ENCODE measurements at regions not wholly inside any gene's neighbourhood (a gene's known extent, or its start where the extent isn't known, plus 50 kb on each side); places are given as distances from the start of the nearest gene placed in this dataset.

GRCh38 chr2:71814885-71815284 is 332.8 kb downstream of the CYP26B1 start:
- TF ChIP-seq CTCF (IDR thresholded peaks at IDR 0.05; ENCODE audit: low read depth, low read length) = no peak

GRCh38 chr2:71813807-71814470 is 333.7 kb downstream of the CYP26B1 start:
- DNase-seq (ENCODE audit: extremely low read depth, low read depth) = no peak
- no peak for TF ChIP-seq CTCF (IDR thresholded peaks at IDR 0.05; ENCODE audit: low read depth, low read length)

More at GRCh38 chr2:71814885-71815284, 332.8 kb downstream of the CYP26B1 start:
- DNase-seq (ENCODE audit: extremely low read depth, low read depth) = no peak

GRCh38 chr2:71813315-71813714 is 334.3 kb downstream of the CYP26B1 start:
- TF ChIP-seq CTCF (IDR thresholded peaks at IDR 0.05; ENCODE audit: low read depth, low read length) = no peak
- no peak for DNase-seq (ENCODE audit: extremely low read depth, low read depth)

- no peak for DNase-seq (ENCODE audit: extremely low read depth, low read depth)
- no peak for TF ChIP-seq CTCF (IDR thresholded peaks at IDR 0.05; ENCODE audit: low read depth, low read length)
Measured at GRCh38 chr2:71812736-71813135, 334.9 kb downstream of the CYP26B1 start.

GRCh38 chr2:71811726-71812125 is 335.9 kb downstream of the CYP26B1 start:
- no peak for DNase-seq (ENCODE audit: extremely low read depth, low read depth)
- TF ChIP-seq CTCF (IDR thresholded peaks at IDR 0.05; ENCODE audit: low read depth, low read length) = no peak

- no peak for DNase-seq (ENCODE audit: extremely low read depth, low read depth)
Measured at GRCh38 chr2:71811157-71811556, 336.5 kb downstream of the CYP26B1 start.

More at GRCh38 chr2:71811157-71811556, 336.5 kb downstream of the CYP26B1 start:
- no peak for TF ChIP-seq CTCF (IDR thresholded peaks at IDR 0.05; ENCODE audit: low read depth, low read length)

Measured in AG09319 (cell line).